Activated naive CD8-positive, alpha-beta T cell treated with anti-CD3 and anti-CD28 coated beads, Interleukin-2, amount 10 ng/mL, durations not matched to agents 7 days and 5 days (primary cell): ENCODE measurements at regions not wholly inside any gene's neighbourhood (a gene's known extent, or its start where the extent isn't known, plus 50 kb on each side); places are given as distances from the start of the nearest gene placed in this dataset.
"Not testable (repeated sequence)": the region's sequence is repeated elsewhere in the genome, so short reads cannot be mapped to it uniquely, and the experiment has no call there.

Experiments used
- ATAC-seq: fragments of 150-1000 bp; cut with Tn5 transposase; one replicate; pipeline ENCODE4 v1.10.0; 2021; ENCODE audit warnings: low read depth, moderate library complexity
- POLR2A ChIA-PET: fragments of 350-600 bp; sonication (Branson Sonifier 250); formaldehyde crosslinking; loops from one replicate; lab custom pipeline; 2021; ENCODE audit warnings: antibody characterized with exemption; lab: Charles Lee
- DNase-seq: peaks from one replicate; pipeline ENCODE4 v3.0.0; 2021
- H3K27ac Mint-ChIP-seq: one replicate; pipeline ENCODE4 v1.8.0; 2022; ENCODE audit warnings: mild to moderate bottlenecking, mixed read lengths
- H3K27me3 Mint-ChIP-seq: one replicate; pipeline ENCODE4 v1.8.0; 2022; ENCODE audit warnings: mild to moderate bottlenecking, moderate library complexity, mixed read lengths
- H3K36me3 Mint-ChIP-seq: one replicate; pipeline ENCODE4 v1.8.0; 2021; ENCODE audit warnings: mild to moderate bottlenecking, mixed read lengths
- H3K4me1 Mint-ChIP-seq: one replicate; pipeline ENCODE4 v1.8.0; 2021; ENCODE audit warnings: mixed read lengths
- H3K4me3 Mint-ChIP-seq: one replicate; pipeline ENCODE4 v1.8.0; 2022; ENCODE audit warnings: mild to moderate bottlenecking, moderate library complexity, mixed read lengths
- H3K9me3 Mint-ChIP-seq: one replicate; pipeline ENCODE4 v1.8.0; 2021; ENCODE audit warnings: mixed read lengths

DNA sequence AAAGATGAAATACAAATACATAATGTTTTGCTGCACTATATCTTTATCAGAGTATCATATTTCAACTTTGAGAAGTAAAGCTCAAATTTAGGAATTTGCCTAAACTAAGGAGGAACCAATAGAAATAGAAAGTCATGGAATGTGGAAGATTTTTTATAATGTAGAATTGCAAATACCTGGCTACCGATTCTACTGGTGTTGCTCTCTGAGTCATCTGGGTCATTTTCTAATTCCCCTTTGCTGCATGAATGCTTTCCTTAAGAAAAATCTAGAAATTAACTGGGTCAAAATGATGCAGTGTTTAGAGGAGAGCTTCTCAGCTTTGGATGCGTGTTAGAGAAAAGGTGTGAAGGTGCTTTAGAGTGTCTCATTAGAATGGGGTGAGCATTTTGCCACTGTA, 568.9 kb upstream of the ANKRD30A start:
- no peak overlapping the region for H3K27ac Mint-ChIP-seq
- no peaks in the 10 kb centered on the region for H3K36me3 Mint-ChIP-seq
- H3K4me1 Mint-ChIP-seq: no peaks in the 10 kb centered on the region
- POLR2A ChIA-PET: no interaction called here
- H3K9me3 Mint-ChIP-seq: peaks cover 2% of the 10 kb centered on the region
- H3K4me3 Mint-ChIP-seq: no peak overlapping the region
- ATAC-seq (no peak), DNase-seq (no peak)
- no peaks in the 10 kb centered on the region for H3K27me3 Mint-ChIP-seq

- no peak overlapping the region for H3K4me3 Mint-ChIP-seq
- H3K27ac Mint-ChIP-seq: no peak overlapping the region
- DNase-seq (no peak), ATAC-seq (no peak)
- no peaks in the 10 kb centered on the region for H3K4me1 Mint-ChIP-seq
- no peaks in the 10 kb centered on the region for H3K36me3 Mint-ChIP-seq
- peaks cover 2% of the 10 kb centered on the region for H3K9me3 Mint-ChIP-seq
- POLR2A ChIA-PET: no interaction called here
- H3K27me3 Mint-ChIP-seq: no peaks in the 10 kb centered on the region
Observed at GRCh38 chr10:36555036-36555435, 570.4 kb upstream of the ANKRD30A start.

DNA sequence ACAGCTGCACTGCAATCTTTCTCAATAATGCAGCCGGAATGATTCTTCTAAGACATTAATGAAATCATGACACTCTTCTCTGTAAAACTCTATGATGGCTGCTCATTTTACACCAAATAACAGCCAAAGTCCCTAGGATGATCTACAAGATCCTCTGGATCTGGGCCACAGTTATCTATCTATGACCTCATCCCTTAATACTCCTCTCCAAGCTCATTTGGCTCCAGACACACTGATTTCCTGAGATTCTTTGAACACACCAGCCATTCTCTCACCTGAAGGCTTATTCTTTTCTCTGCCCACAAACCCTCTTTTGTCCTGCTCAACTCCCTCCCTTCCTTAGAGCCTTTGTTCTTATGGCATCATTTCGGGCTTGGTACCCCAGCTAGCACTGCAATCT, 577.4 kb upstream of the ANKRD30A start:
- Mint-ChIP-seq H3K4me1 (no peaks in the 10 kb centered on the region), H3K36me3 (no peaks in the 10 kb centered on the region), H3K27ac (no peak overlapping the region), H3K27me3 (no peaks in the 10 kb centered on the region), H3K9me3 (peaks cover 11% of the 10 kb centered on the region), H3K4me3 (no peak overlapping the region)
- DNase-seq: no peak
- POLR2A ChIA-PET: no interaction called here
- ATAC-seq: no peak

GRCh38 chr10:36542493-36542892, 582.9 kb upstream of the ANKRD30A start:
- no peak for DNase-seq
- Mint-ChIP-seq H3K4me1 (no peaks in the 10 kb centered on the region), H3K4me3 (no peak overlapping the region), H3K27ac (no peak overlapping the region), H3K36me3 (no peaks in the 10 kb centered on the region), H3K27me3 (no peaks in the 10 kb centered on the region), H3K9me3 (peaks cover 6% of the 10 kb centered on the region)
- POLR2A ChIA-PET: no interaction called here
- no peak for ATAC-seq

GRCh38 chr10:36540611-36541010, 584.8 kb upstream of the ANKRD30A start:
- Mint-ChIP-seq H3K27me3 (no peaks in the 10 kb centered on the region), H3K4me1 (no peaks in the 10 kb centered on the region), H3K27ac (no peak overlapping the region), H3K9me3 (peaks cover 4% of the 10 kb centered on the region), H3K36me3 (no peaks in the 10 kb centered on the region), H3K4me3 (no peak overlapping the region)
- DNase-seq (no peak), ATAC-seq (no peak)
- POLR2A ChIA-PET: no interaction called here

DNA sequence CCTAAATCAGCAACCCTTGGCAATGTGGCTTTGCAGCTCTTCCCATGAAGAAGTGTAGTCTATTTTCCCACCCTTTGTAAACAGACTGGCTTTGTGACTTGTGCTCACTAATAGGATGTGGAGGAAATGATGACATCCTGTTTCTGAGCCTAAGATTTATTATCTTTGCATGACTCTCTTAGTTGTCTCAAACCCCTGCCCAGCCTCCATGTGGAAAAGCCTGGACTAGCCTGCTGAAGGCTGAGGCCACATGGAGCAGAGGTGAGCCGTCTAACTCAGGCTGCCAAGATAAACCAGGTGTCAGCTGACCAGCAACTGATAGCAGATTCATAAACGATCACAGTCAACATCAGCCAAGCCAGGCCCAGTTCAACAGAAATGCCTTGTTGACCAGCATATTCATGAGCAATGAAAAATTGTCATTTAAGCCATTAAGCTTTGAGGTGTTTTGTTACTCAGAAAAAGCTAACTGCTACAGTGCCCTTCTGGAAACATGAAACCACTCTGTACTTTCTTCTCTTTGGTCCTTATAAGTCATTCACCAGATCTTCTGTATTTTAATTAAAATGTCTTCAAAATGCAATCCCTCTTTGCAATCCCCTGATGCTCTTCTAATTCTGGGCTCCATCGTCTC, 586.3 kb upstream of the ANKRD30A start:
- H3K9me3 Mint-ChIP-seq: peaks cover 4% of the 10 kb centered on the region
- DNase-seq: no peak
- no peak overlapping the region for H3K4me3 Mint-ChIP-seq
- no peaks in the 10 kb centered on the region for H3K27me3 Mint-ChIP-seq
- H3K36me3 Mint-ChIP-seq: no peaks in the 10 kb centered on the region
- H3K27ac Mint-ChIP-seq: no peak overlapping the region
- POLR2A ChIA-PET: no interaction called here
- no peaks in the 10 kb centered on the region for H3K4me1 Mint-ChIP-seq
- no peak for ATAC-seq

DNA sequence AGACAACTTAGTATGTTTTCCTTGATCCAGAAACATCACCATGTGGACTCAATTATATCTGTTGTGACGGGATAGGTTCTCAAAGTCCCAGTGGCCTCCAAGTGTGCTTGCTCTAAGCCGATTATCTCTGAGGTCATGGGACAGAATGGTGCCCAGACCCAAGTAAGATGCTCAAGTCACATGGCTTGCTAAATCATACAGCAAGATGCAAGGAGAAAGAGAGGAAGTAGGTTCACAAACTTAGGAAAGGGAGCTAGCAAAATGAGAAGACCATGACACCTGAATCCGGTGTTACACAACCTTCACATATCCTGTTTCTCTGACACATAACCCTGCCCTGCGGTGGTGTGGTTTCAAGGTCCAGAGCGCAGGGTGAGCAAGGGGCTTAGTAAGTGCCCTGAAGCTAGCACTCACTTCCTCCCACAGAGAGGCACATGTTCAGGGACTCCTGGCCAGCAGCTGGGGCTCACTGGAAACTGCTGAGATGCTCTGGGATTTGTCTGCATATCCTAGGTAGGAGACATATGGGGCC, 590.9 kb upstream of the ANKRD30A start:
- no peaks in the 10 kb centered on the region for H3K4me1 Mint-ChIP-seq
- POLR2A ChIA-PET: no interaction called here
- H3K36me3 Mint-ChIP-seq: no peaks in the 10 kb centered on the region
- no peak for ATAC-seq
- H3K9me3 Mint-ChIP-seq: peaks cover 2% of the 10 kb centered on the region
- H3K4me3 Mint-ChIP-seq: no peak overlapping the region
- no peak for DNase-seq
- no peak overlapping the region for H3K27ac Mint-ChIP-seq
- no peaks in the 10 kb centered on the region for H3K27me3 Mint-ChIP-seq

GRCh38 chr10:36533861-36534260, 591.5 kb upstream of the ANKRD30A start:
- peaks cover 4% of the 10 kb centered on the region for H3K9me3 Mint-ChIP-seq
- POLR2A ChIA-PET: no interaction called here
- no peaks in the 10 kb centered on the region for H3K27me3 Mint-ChIP-seq
- ATAC-seq: no peak
- no peak overlapping the region for H3K4me3 Mint-ChIP-seq
- no peaks in the 10 kb centered on the region for H3K4me1 Mint-ChIP-seq
- no peak overlapping the region for H3K27ac Mint-ChIP-seq
- DNase-seq: no peak
- H3K36me3 Mint-ChIP-seq: no peaks in the 10 kb centered on the region

GRCh38 chr10:36533316-36533715, 592.1 kb upstream of the ANKRD30A start:
- peaks cover 5% of the 10 kb centered on the region for H3K9me3 Mint-ChIP-seq
- POLR2A ChIA-PET: no interaction called here
- DNase-seq: no peak
- H3K27me3 Mint-ChIP-seq: no peaks in the 10 kb centered on the region
- H3K36me3 Mint-ChIP-seq: no peaks in the 10 kb centered on the region
- no peak for ATAC-seq
- H3K4me1 Mint-ChIP-seq: no peaks in the 10 kb centered on the region
- no peak overlapping the region for H3K27ac Mint-ChIP-seq
- no peak overlapping the region for H3K4me3 Mint-ChIP-seq

DNA sequence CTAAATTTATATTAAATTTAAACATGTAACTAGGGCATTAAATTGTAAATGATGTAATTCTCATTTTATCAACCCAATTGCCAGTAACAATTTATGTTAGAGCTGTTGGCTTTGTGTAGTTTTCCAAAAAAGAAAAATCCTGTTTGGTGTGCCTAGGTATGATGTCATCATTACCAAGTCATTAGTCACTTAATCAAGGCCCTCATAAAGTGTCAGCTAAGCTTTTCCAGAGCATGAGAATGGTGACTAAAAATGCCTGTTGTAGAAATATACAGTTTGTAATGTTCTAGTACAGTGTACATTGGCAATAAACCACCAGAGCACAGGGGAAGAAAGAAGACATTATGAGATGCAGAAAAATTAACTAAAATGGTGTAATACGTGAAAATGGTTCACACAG, 593.8 kb upstream of the ANKRD30A start:
- no peak overlapping the region for H3K27ac Mint-ChIP-seq
- no peaks in the 10 kb centered on the region for H3K36me3 Mint-ChIP-seq
- no peak overlapping the region for H3K4me3 Mint-ChIP-seq
- H3K4me1 Mint-ChIP-seq: no peaks in the 10 kb centered on the region
- H3K9me3 Mint-ChIP-seq: peaks cover 8% of the 10 kb centered on the region
- ATAC-seq: no peak
- DNase-seq: no peak
- no peaks in the 10 kb centered on the region for H3K27me3 Mint-ChIP-seq
- POLR2A ChIA-PET: no interaction called here

DNA sequence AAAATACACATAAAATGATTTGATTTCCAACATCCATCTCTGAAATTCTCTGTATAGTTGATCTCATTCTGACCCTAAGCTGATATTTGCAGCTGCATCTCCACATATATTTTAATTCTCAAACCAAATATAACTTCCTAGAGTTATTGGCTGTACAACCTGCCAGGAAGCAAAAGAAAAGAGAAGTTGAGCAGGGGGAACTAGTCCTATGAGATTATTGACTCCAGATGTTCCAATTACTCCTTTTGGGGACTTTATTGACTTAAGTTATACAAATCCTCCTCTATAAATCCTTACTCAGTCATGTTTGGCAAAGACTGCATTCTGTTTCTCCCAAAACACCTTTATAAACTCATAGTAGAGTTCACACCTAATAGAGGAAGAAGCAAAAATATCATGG, 599.4 kb upstream of the ANKRD30A start:
- ATAC-seq (no peak), DNase-seq (no peak)
- Mint-ChIP-seq H3K36me3 (no peaks in the 10 kb centered on the region), H3K27me3 (no peaks in the 10 kb centered on the region), H3K4me1 (no peaks in the 10 kb centered on the region), H3K9me3 (peaks cover 11% of the 10 kb centered on the region), H3K27ac (no peak overlapping the region), H3K4me3 (no peak overlapping the region)
- POLR2A ChIA-PET: no interaction called here

DNA sequence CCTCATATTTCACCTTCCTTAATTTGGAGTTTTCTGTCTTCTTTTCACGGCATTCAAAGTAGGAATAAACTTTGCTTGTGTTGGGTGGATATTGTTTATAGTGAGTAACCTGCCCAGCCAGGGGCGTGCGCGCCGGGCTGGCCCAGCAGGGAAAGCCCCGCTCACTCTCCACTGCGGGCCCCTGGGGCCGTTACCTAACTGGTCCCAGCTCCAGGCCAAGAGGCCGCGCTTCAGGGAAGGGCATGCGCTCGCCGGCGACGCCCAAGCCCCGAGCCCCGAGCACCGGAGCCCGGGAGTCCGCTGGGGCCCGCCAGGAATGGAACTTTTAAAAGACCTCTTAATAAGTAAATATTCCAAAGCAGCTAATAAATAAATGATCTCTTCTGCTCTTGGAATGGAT, 601.3 kb upstream of the ANKRD30A start:
- not testable (repeated sequence) for H3K9me3 Mint-ChIP-seq, H3K4me3 Mint-ChIP-seq

GRCh38 chr10:36519909-36520308, 605.5 kb upstream of the ANKRD30A start:
- no peaks in the 10 kb centered on the region for H3K4me1 Mint-ChIP-seq
- H3K27me3 Mint-ChIP-seq: no peaks in the 10 kb centered on the region
- ATAC-seq (no peak), DNase-seq (no peak)
- peaks cover 6% of the 10 kb centered on the region for H3K9me3 Mint-ChIP-seq
- H3K36me3 Mint-ChIP-seq: no peaks in the 10 kb centered on the region
- POLR2A ChIA-PET: no interaction called here
- no peak overlapping the region for H3K4me3 Mint-ChIP-seq
- no peak overlapping the region for H3K27ac Mint-ChIP-seq

More for the DNA sequence above, 601.3 kb upstream of the ANKRD30A start:
- POLR2A ChIA-PET, H3K27ac Mint-ChIP-seq, DNase-seq, H3K4me1 Mint-ChIP-seq, ATAC-seq, H3K36me3 Mint-ChIP-seq, H3K27me3 Mint-ChIP-seq: not testable (repeated sequence)

- Mint-ChIP-seq H3K27ac (no peak overlapping the region), H3K9me3 (peaks cover 3% of the 10 kb centered on the region), H3K36me3 (no peaks in the 10 kb centered on the region), H3K4me3 (no peak overlapping the region), H3K4me1 (no peaks in the 10 kb centered on the region), H3K27me3 (no peaks in the 10 kb centered on the region)
- DNase-seq (no peak), ATAC-seq (no peak)
- POLR2A ChIA-PET: no interaction called here
Observed at GRCh38 chr10:36516281-36516680, 609.1 kb upstream of the ANKRD30A start.
